ENCODE measurements at regions not wholly inside any gene's neighbourhood (a gene's known extent, or its start where the extent isn't known, plus 50 kb on each side); places are given as distances from the start of the nearest gene placed in this dataset.

DNA sequence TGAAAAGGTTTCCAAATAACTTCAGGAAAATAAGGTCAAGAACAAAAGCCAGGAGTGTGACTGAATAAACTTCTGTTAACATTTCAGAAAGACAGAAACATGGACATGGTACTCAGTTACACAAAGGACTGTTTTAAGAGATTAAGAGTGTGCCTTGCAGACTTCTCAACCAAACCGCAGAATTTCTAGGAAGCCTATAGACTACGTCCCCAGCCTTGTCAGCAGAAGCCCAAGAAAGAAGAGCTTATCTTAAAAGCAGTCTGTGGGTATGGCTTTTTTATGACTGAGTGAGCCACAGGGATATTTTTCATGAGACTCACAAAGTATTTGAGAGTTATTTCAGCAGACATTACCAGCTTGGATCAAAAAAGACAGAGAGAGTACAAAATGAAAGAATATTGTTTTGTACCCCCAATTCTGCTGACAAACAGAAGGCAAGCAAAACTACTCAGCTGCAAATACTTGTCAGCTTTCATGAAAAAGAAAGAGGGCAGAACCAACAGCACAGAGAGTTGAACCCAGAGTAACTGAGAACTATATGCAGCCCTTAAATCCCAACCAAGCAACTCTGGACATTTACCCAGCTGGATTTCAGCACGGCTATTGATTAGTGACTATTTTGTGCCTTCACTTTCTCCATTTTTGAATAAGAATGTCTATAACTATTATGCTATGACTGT lies 711.0 kb upstream of the CTNND2 start:
- POLR2A ChIA-PET (ENCODE audit: partially characterized antibody), result no interaction called here
- no peaks in the 10 kb centered on the region for H3K27me3 ChIP-seq (replicated peaks in 1 of 4; ENCODE audit: control insufficient read depth in 3 of 4, extremely low read depth in 1 of 4, insufficient read depth in 3 of 4, low read length in 3 of 4)
- FAIRE-seq, result no peak
- no peak overlapping the region for H2AK5ac ChIP-seq (ENCODE audit: low read depth, low read length)
- no peak overlapping the region for H2AFZ ChIP-seq (ENCODE audit: low read length)
- no peak overlapping the region for H3K14ac ChIP-seq (ENCODE audit: insufficient read length)
- no peak overlapping the region for H3K4me2 ChIP-seq (ENCODE audit: insufficient read depth in 1 of 2, low read depth in 2 of 2, low read length in 2 of 2)
- no peak overlapping the region for H2BK5ac ChIP-seq (ENCODE audit: low read depth, low read length)
- no peak overlapping the region for H3K56ac ChIP-seq (replicated peaks; ENCODE audit: insufficient read length, low read depth, low read length)
- no peak overlapping the region for H2BK120ac ChIP-seq (replicated peaks; ENCODE audit: low read depth, low read length)
- H3K27ac ChIP-seq (ENCODE audit: low read depth, low read length), result no peak overlapping the region
- no peak overlapping the region for H4K91ac ChIP-seq (replicated peaks; ENCODE audit: insufficient read length, low read length)
- no peak overlapping the region for H2BK20ac ChIP-seq (ENCODE audit: low read length)
- H3K23ac ChIP-seq (ENCODE audit: insufficient read length), result no peak overlapping the region
- no peaks in the 10 kb centered on the region for H4K20me1 ChIP-seq (replicated peaks in 1 of 2; ENCODE audit: control insufficient read depth in 1 of 2, insufficient read depth in 2 of 2, low read length in 2 of 2)
- TF ChIP-seq TEAD4 (IDR thresholded peaks at IDR 0.05; ENCODE audit: low read depth, low read length) (no peak), FOSL1 (IDR thresholded peaks at IDR 0.05; ENCODE audit: insufficient read depth, low read depth, low read length) (no peak), HDAC6 (IDR thresholded peaks at IDR 0.05; ENCODE audit: low read depth, low read length) (no peak), GTF2F1 (IDR thresholded peaks at IDR 0.05; ENCODE audit: borderline replicate concordance, low read depth, low read length) (no peak), SP2 (IDR thresholded peaks at IDR 0.05; ENCODE audit: low read length) (no peak), EZH2 (IDR thresholded peaks at IDR 0.05; ENCODE audit: low read depth, low read length, severe bottlenecking) (no peak), MAFK (IDR thresholded peaks at IDR 0.05; ENCODE audit: low read depth, low read length) (no peak), CEBPB (IDR thresholded peaks at IDR 0.05; ENCODE audit: low read depth, low read length) (no peak), YY1 (IDR thresholded peaks at IDR 0.05; ENCODE audit: low read depth, low read length) (no peak), SIX5 (IDR thresholded peaks at IDR 0.05; ENCODE audit: low read depth, low read length) (no peak), MAX (IDR thresholded peaks at IDR 0.05) (no peak)
- TF ChIP-seq, protein P1, sequence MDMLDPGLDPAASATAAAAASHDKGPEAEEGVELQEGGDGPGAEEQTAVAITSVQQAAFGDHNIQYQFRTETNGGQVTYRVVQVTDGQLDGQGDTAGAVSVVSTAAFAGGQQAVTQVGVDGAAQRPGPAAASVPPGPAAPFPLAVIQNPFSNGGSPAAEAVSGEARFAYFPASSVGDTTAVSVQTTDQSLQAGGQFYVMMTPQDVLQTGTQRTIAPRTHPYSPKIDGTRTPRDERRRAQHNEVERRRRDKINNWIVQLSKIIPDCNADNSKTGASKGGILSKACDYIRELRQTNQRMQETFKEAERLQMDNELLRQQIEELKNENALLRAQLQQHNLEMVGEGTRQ (IDR thresholded peaks at IDR 0.05; ENCODE audit: low read length), result no peak
- no peak for DNase-seq (ENCODE audit: low read depth in 1 of 2, low spot score in 2 of 2)
- no peak overlapping the region for H2BK12ac ChIP-seq (ENCODE audit: low read depth, low read length)
- H3K23me2 ChIP-seq (ENCODE audit: low read depth, low read length), result no peaks in the 10 kb centered on the region
- H3K36me3 ChIP-seq (ENCODE audit: control insufficient read depth in 2 of 4, insufficient read depth in 4 of 4, low read length in 3 of 4), result no peaks in the 10 kb centered on the region
- no peak overlapping the region for H4K5ac ChIP-seq (ENCODE audit: insufficient read length, low read depth, low read length)
- no peak overlapping the region for H3K4ac ChIP-seq (replicated peaks; ENCODE audit: insufficient read length, low read depth, low read length)
- peak overlapping the region in 1 of 4 experiments; percentile 49; a peak in 1 of 7 replicates for H3K9ac ChIP-seq (replicated peaks in 1 of 4; ENCODE audit: extremely low read depth in 1 of 4, low read depth in 3 of 4, low read length in 3 of 4)
- no peak overlapping the region for H2BK15ac ChIP-seq (ENCODE audit: low read length)
- 97% methylated on average over 3 of the region's 3 CpGs; no CpG with 5 or more reads in 1 of the 2 experiments for WGBS, 2 experiments (ENCODE audit: extremely low coverage in 1 of 2, insufficient coverage in 1 of 2, insufficient read length in 1 of 2, insufficient replicate concordance in 2 of 2, low coverage in 1 of 2, low lambda C conversion rate in 2 of 2, missing lambda C conversion rate in 1 of 2)
- no peak overlapping the region for H3K18ac ChIP-seq (ENCODE audit: extremely low read depth, low read length)
- peaks cover 0 to 11% of the 10 kb centered on the region in 2 experiments; a peak in 2 of 4 replicates for H3K9me3 ChIP-seq (ENCODE audit: insufficient read depth in 2 of 2, low read depth in 1 of 2, low read length in 1 of 2)
- no peak overlapping the region for H4K8ac ChIP-seq (ENCODE audit: extremely low read depth, insufficient read depth, low read length)
- no peak overlapping the region for H3K4me3 ChIP-seq (ENCODE audit: extremely low read depth in 1 of 4, insufficient read depth in 2 of 4, low read depth in 3 of 4, low read length in 4 of 4)
- peaks cover 0 to 3% (median 0%) of the 10 kb centered on the region in 4 experiments; a peak in 2 of 7 replicates for H3K4me1 ChIP-seq (replicated peaks in 1 of 4; ENCODE audit: control insufficient read depth in 3 of 4, insufficient read depth in 4 of 4, low read length in 3 of 4)
- no peaks in the 10 kb centered on the region for H3K79me1 ChIP-seq (ENCODE audit: low read depth, low read length)
- no peaks in the 10 kb centered on the region for H3K79me2 ChIP-seq (ENCODE audit: control insufficient read depth in 1 of 2, insufficient read depth in 2 of 2, low read length in 2 of 2)
- CTCF ChIA-PET (ENCODE audit: partially characterized antibody), result interaction anchor here (0.8 to 1.2 kb wide), 2 partner anchors 252 to 476 kb away, joined by 3 read pairs; no protein-coding TSS in a partner anchor

Data from H1 (cell line).